Mesendoderm (in vitro differentiated cells): ENCODE measurements at regions not wholly inside any gene's neighbourhood (a gene's known extent, or its start where the extent isn't known, plus 50 kb on each side); places are given as distances from the start of the nearest gene placed in this dataset.

Experiments
- DNase-seq: peaks from one replicate; pipeline ENCODE4 v3.0.0; 2013
- H2AK5ac ChIP-seq: 2 replicates; pipeline ENCODE4 v1.6.1; 2013; ENCODE audit warnings: low read length, inconsistent platforms
- H2BK120ac ChIP-seq: 2 replicates; pipeline ENCODE4 v1.6.1; 2013; ENCODE audit warnings: low read depth, mild to moderate bottlenecking, low read length, moderate library complexity, mixed read lengths
- H2BK15ac ChIP-seq: replicated peaks from 2 replicates; pipeline ENCODE4 v1.6.1; 2013; ENCODE audit warnings: low read depth, mild to moderate bottlenecking, moderate library complexity
- H2BK5ac ChIP-seq: 2 replicates; pipeline ENCODE4 v1.6.1; 2013; ENCODE audit warnings: low read length, inconsistent platforms
- H3K18ac ChIP-seq: 2 replicates; pipeline ENCODE4 v1.6.1; 2013; ENCODE audit warnings: mild to moderate bottlenecking, low read length, mixed read lengths
- H3K23ac ChIP-seq: one replicate; pipeline ENCODE4 v1.6.1; 2013; ENCODE audit warnings: low read length
- H3K27ac ChIP-seq: 2 replicates; pipeline ENCODE4 v1.5.1; 2013; ENCODE audit warnings: low read depth, mild to moderate bottlenecking, inconsistent platforms, low read length, moderate library complexity
- H3K27me3 ChIP-seq: 2 replicates; pipeline ENCODE4 v1.6.1; 2013; ENCODE audit warnings: low read length, control low read depth, mild to moderate bottlenecking, inconsistent platforms; ENCODE audit not compliant: insufficient read depth, poor library complexity
- H3K36me3 ChIP-seq: 2 replicates; pipeline ENCODE4 v1.6.1; 2013; ENCODE audit warnings: low read length, inconsistent platforms; ENCODE audit not compliant: control insufficient read depth, insufficient read depth
- H3K4ac ChIP-seq: one replicate; pipeline ENCODE4 v1.6.1; 2013; ENCODE audit warnings: low read depth, mild to moderate bottlenecking, low read length, moderate library complexity
- H3K4me1 ChIP-seq: 2 replicates; pipeline ENCODE4 v1.6.1; 2013; ENCODE audit warnings: low read depth, low read length, inconsistent platforms; ENCODE audit not compliant: control insufficient read depth
- H3K4me2 ChIP-seq: 2 replicates; pipeline ENCODE4 v1.6.1; 2013; ENCODE audit warnings: low read length
- H3K4me3 ChIP-seq: 2 replicates; pipeline ENCODE4 v1.5.1; 2013; ENCODE audit warnings: mild to moderate bottlenecking, low read length
- H3K56ac ChIP-seq: one replicate; pipeline ENCODE4 v1.6.1; 2013; ENCODE audit warnings: low read length
- H3K79me1 ChIP-seq: 2 replicates; pipeline ENCODE4 v1.6.1; 2013; ENCODE audit warnings: low read length, inconsistent platforms
- H3K79me2 ChIP-seq: 2 replicates; pipeline ENCODE4 v1.6.1; 2013; ENCODE audit warnings: mild to moderate bottlenecking, low read length; ENCODE audit not compliant: control insufficient read depth, insufficient read depth
- H3K9ac ChIP-seq: 2 replicates; pipeline ENCODE4 v1.6.1; 2013; ENCODE audit warnings: low read length, inconsistent platforms
- H4K5ac ChIP-seq: one replicate; pipeline ENCODE4 v1.6.1; 2013; ENCODE audit warnings: low read length
- H4K8ac ChIP-seq: one replicate; pipeline ENCODE4 v1.6.1; 2013; ENCODE audit warnings: low read depth, mild to moderate bottlenecking, control low read depth, low read length, moderate library complexity
- WGBS: extraction: QIAGEN DNeasy Blood & Tissue Kit; methylation state at CpG from one replicate; pipeline ENCODE4 v1.1.7; 2013; ENCODE audit warnings: low lambda C conversion rate, missing lambda C conversion rate; ENCODE audit not compliant: insufficient coverage; ENCODE audit errors: extremely low coverage; 5-methylcytosine and 5-hydroxymethylcytosine counted together

- no peak for DNase-seq
- H3K79me2 ChIP-seq = no peaks in the 10 kb centered on the region
- no peak overlapping the region for H2BK120ac ChIP-seq
- H3K4me3 ChIP-seq = no peak overlapping the region
- H2BK15ac ChIP-seq = no peak overlapping the region
- no peak overlapping the region for H3K4me2 ChIP-seq
- H4K8ac ChIP-seq = no peak overlapping the region
- no peak overlapping the region for H3K4ac ChIP-seq
- H3K27ac ChIP-seq = no peak overlapping the region
- no CpG with 5 or more reads among the region's 2 CpGs for WGBS
- H2AK5ac ChIP-seq = no peak overlapping the region
- no peak overlapping the region for H4K5ac ChIP-seq
- no peak overlapping the region for H3K23ac ChIP-seq
- no peak overlapping the region for H2BK5ac ChIP-seq
- H3K9ac ChIP-seq = no peak overlapping the region
- H3K56ac ChIP-seq = no peak overlapping the region
- no peaks in the 10 kb centered on the region for H3K27me3 ChIP-seq
- no peaks in the 10 kb centered on the region for H3K36me3 ChIP-seq
- no peaks in the 10 kb centered on the region for H3K79me1 ChIP-seq
- H3K4me1 ChIP-seq = no peaks in the 10 kb centered on the region
- H3K18ac ChIP-seq = no peak overlapping the region
These were observed 194.6 kb upstream of the BCL6 start for GRCh38 chr3:187939891-187940290.

GRCh38 chr3:187941135-187941847 lies 196.0 kb upstream of the BCL6 start:
- Histone ChIP-seq H3K4ac (no peak overlapping the region), H2BK5ac (no peak overlapping the region), H4K8ac (no peak overlapping the region), H3K4me2 (no peak overlapping the region), H3K9ac (no peak overlapping the region), H2AK5ac (no peak overlapping the region), H3K4me1 (no peaks in the 10 kb centered on the region), H4K5ac (no peak overlapping the region), H3K79me1 (no peaks in the 10 kb centered on the region), H3K4me3 (no peak overlapping the region), H3K27me3 (no peaks in the 10 kb centered on the region), H3K23ac (no peak overlapping the region), H2BK120ac (no peak overlapping the region), H3K18ac (no peak overlapping the region), H3K36me3 (no peaks in the 10 kb centered on the region), H3K56ac (no peak overlapping the region), H2BK15ac (no peak overlapping the region), H3K79me2 (no peaks in the 10 kb centered on the region), H3K27ac (no peak overlapping the region)
- no CpG with 5 or more reads among the region's 4 CpGs for WGBS
- no peak for DNase-seq

DNA sequence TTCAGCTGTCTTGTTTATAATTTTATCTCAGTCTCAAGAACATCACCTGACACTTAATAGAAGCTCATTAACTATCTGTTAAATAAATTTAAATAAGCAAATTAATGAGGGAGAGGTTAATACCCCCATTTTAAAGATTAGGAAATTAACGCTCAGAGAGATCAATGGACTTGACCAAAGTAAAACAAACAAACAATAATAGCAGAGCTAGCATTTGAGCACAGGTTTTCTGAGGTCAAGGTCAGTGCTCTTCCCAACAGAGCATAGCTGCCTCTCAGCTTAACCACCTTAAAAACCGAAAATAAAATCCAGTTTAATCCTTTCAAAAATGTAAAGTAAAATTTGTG lies 196.6 kb upstream of the BCL6 start:
- Histone ChIP-seq H2BK15ac (no peak overlapping the region), H3K4me2 (no peak overlapping the region), H3K27ac (no peak overlapping the region), H3K4me3 (no peak overlapping the region), H2BK5ac (no peak overlapping the region), H3K79me1 (no peaks in the 10 kb centered on the region), H3K9ac (no peak overlapping the region), H3K18ac (no peak overlapping the region), H3K36me3 (no peaks in the 10 kb centered on the region), H4K8ac (no peak overlapping the region), H2BK120ac (no peak overlapping the region), H4K5ac (no peak overlapping the region), H3K27me3 (no peaks in the 10 kb centered on the region), H3K79me2 (no peaks in the 10 kb centered on the region), H3K4me1 (no peaks in the 10 kb centered on the region), H3K23ac (no peak overlapping the region), H3K4ac (no peak overlapping the region), H3K56ac (no peak overlapping the region), H2AK5ac (no peak overlapping the region)
- DNase-seq = no peak
- WGBS = no CpG with 5 or more reads among the region's 2 CpGs

DNA sequence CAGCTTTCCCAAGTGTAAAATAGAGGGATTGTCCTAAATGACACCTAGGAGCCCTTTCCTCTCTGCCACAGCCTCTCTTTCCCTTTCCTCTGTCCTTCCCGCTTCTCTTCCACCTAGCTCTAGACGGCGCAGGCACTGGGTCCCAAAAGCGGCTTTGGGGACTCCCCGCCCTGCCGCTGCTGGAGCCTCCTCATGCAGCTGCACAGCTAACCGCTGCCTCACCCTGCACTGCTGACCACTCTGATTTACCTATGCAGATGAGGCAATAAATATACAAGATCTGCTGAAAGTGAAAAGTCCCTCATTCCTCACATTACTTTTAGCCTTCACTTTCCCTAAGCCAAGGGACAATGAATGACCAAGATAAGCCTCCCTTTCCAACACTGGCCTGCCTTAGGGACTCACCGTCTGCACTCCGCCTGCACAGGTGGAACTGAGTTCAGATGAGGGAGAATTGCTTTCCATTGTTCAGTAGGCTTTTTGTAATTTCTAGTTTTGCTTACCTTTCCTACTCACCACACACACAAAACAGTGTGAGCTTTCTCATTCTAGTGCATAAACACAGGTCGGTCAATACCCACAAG lies 197.5 kb upstream of the BCL6 start:
- Histone ChIP-seq H3K9ac (no peak overlapping the region), H4K8ac (no peak overlapping the region), H3K4ac (no peak overlapping the region), H3K4me1 (no peaks in the 10 kb centered on the region), H2BK5ac (no peak overlapping the region), H3K79me1 (no peaks in the 10 kb centered on the region), H4K5ac (no peak overlapping the region), H2BK120ac (no peak overlapping the region), H2AK5ac (no peak overlapping the region), H3K4me2 (no peak overlapping the region), H3K79me2 (no peaks in the 10 kb centered on the region), H3K4me3 (no peak overlapping the region), H3K23ac (no peak overlapping the region), H3K18ac (no peak overlapping the region), H3K27me3 (no peaks in the 10 kb centered on the region), H2BK15ac (no peak overlapping the region), H3K27ac (no peak overlapping the region), H3K36me3 (no peaks in the 10 kb centered on the region), H3K56ac (no peak overlapping the region)
- no peak for DNase-seq
- no CpG with 5 or more reads among the region's 10 CpGs for WGBS

DNA sequence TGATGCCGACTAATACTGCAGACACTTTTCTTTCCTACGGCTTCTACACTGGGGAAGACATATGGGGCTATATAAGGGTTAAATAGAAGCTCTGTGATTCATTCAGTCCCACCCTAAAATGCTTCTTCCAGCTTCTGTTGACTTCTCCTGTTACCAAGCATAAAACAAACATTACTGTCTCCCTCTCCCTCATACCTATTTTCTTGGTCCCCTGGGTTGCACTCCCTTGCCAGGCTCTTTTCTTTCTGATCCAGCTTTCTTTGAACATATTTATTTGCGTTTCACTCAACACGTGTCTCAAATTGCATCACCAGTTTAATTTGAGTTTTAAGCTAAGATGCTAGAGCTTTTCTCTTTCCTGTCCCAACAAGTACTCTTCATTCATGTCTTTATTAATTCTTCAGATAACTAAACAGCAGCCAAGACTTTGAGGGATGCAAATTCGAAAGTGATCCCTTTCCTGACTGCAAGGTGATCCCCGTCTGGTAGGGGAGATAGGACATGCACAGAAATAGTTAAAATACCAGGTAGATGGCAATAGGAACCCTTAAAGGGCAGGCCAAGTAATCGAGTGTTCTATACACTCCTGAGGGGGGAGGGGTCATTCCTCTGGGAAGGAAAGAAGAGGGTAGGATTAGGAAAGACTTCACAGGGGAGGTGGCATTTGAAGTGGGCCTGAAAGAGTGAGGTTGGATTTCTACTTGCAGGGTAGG lies 198.6 kb upstream of the BCL6 start:
- H3K79me1 ChIP-seq = no peaks in the 10 kb centered on the region
- H4K8ac ChIP-seq = no peak overlapping the region
- no peak overlapping the region for H2BK5ac ChIP-seq
- H3K18ac ChIP-seq = no peak overlapping the region
- no peaks in the 10 kb centered on the region for H3K4me1 ChIP-seq
- H4K5ac ChIP-seq = no peak overlapping the region
- H3K4me3 ChIP-seq = no peak overlapping the region
- no peak overlapping the region for H3K56ac ChIP-seq
- H3K79me2 ChIP-seq = no peaks in the 10 kb centered on the region
- H3K36me3 ChIP-seq = no peaks in the 10 kb centered on the region
- H3K4me2 ChIP-seq = no peak overlapping the region
- H3K9ac ChIP-seq = no peak overlapping the region
- H2AK5ac ChIP-seq = no peak overlapping the region
- peak; percentile 30 for DNase-seq
- WGBS = no CpG with 5 or more reads among the region's 7 CpGs
- no peak overlapping the region for H2BK120ac ChIP-seq
- no peak overlapping the region for H3K27ac ChIP-seq
- no peaks in the 10 kb centered on the region for H3K27me3 ChIP-seq
- H3K23ac ChIP-seq = no peak overlapping the region
- H3K4ac ChIP-seq = no peak overlapping the region
- no peak overlapping the region for H2BK15ac ChIP-seq
